Peyer's patch (tissue), 4 donors: ENCODE measurements at regions not wholly inside any gene's neighbourhood (a gene's known extent, or its start where the extent isn't known, plus 50 kb on each side); places are given as distances from the start of the nearest gene placed in this dataset.

Source experiments
- POLR2A ChIP-seq, 2 donors: fragments of 450-650 bp; IDR thresholded peaks; one replicate each; pipeline ENCODE4 v1.5.1; 2017; ENCODE audit warnings: antibody characterized with exemption in 2 of 2, mild to moderate bottlenecking in 2 of 2, moderate library complexity in 2 of 2
- TF ChIP-seq, protein P1 (sequence below), 6 experiments: fragments of 450-650 bp in 4 of 6; fragments of 200-600 bp in 2 of 6; sonication (generic) in 1 of 6; IDR thresholded peaks; one replicate each; pipeline ENCODE4 v1.5.1; 2017 to 2019; ENCODE audit warnings: antibody characterized with exemption in 6 of 6, mild to moderate bottlenecking in 3 of 6, moderate library complexity in 1 of 6

DNA sequence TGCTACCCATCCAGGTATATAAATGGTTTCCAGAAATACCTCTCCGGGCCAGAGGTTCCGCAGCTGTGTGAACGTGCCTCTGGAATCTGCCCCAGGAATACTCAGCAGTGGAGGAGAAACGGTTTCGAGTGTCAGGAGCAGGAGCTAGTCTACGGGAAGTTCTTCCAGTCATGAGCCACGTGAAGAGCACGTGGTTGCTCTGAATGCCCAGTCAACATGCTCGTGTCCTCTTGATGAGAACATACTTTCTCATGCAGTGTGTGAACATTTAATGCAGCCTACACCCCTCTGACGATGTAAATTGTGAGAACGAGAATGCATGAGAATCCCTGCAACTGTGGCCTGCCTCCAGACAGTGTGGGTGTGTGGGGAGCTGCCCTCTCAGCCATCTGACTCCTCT is 277.0 kb upstream of the SHH start:
- TF ChIP-seq, protein P1, sequence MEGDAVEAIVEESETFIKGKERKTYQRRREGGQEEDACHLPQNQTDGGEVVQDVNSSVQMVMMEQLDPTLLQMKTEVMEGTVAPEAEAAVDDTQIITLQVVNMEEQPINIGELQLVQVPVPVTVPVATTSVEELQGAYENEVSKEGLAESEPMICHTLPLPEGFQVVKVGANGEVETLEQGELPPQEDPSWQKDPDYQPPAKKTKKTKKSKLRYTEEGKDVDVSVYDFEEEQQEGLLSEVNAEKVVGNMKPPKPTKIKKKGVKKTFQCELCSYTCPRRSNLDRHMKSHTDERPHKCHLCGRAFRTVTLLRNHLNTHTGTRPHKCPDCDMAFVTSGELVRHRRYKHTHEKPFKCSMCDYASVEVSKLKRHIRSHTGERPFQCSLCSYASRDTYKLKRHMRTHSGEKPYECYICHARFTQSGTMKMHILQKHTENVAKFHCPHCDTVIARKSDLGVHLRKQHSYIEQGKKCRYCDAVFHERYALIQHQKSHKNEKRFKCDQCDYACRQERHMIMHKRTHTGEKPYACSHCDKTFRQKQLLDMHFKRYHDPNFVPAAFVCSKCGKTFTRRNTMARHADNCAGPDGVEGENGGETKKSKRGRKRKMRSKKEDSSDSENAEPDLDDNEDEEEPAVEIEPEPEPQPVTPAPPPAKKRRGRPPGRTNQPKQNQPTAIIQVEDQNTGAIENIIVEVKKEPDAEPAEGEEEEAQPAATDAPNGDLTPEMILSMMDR (IDR thresholded peaks at IDR 0.05), result no peak
- TF ChIP-seq POLR2A (IDR thresholded peaks at IDR 0.05), result no peak
